Pancreas (tissue), 10 donors: ENCODE measurements at regions not wholly inside any gene's neighbourhood (a gene's known extent, or its start where the extent isn't known, plus 50 kb on each side); places are given as distances from the start of the nearest gene placed in this dataset.

Experiments
- ATAC-seq, 4 donors: fragments of 200-7000 bp; cut with Tn5 transposase; one replicate each; pipeline versions ENCODE4 v1.8.0 to v1.9.1; 2020; ENCODE audit warnings: mild to moderate bottlenecking in 4 of 4, moderate library complexity in 4 of 4
- DNase-seq, 6 donors: peaks; one replicate each; pipeline ENCODE4 v3.0.0-alpha.2; 2020
- FAIRE-seq: peaks from 2 replicates; lab custom pipeline; 2012; peaks lifted over from hg19 to GRCh38; lab: Jason Lieb, UNC
- H3K27ac ChIP-seq, 4 donors: fragments of 200-600 bp; sonication (generic); 1 replicate in 3 of 4; 2 replicates in 1 of 4; pipeline versions ENCODE4 v1.5.0 to v1.8.0; 2020
- H3K27me3 ChIP-seq, 4 donors: fragments of 200-600 bp; one replicate each; pipeline ENCODE4 v1.8.0; 2021
- H3K36me3 ChIP-seq, 3 donors: fragments of 200-600 bp; sonication (generic) in 1 of 3; one replicate each; pipeline versions ENCODE4 v1.5.0 to v1.8.0; 2020 to 2021
- H3K4me1 ChIP-seq, 3 donors: fragments of 200-600 bp; one replicate each; pipeline ENCODE4 v1.8.0; 2021
- H3K4me3 ChIP-seq, 4 donors: fragments of 200-600 bp; sonication (generic) in 2 of 4; one replicate each; pipeline versions ENCODE4 v1.5.0 to v1.8.0; 2020 to 2021
- H3K9me3 ChIP-seq, 4 donors: fragments of 200-600 bp; one replicate each; pipeline ENCODE4 v1.8.0; 2021
- WGBS, 2 donors: extraction: QIAGEN DNeasy Blood & Tissue Kit; methylation state at CpG; one replicate each; pipeline ENCODE4 v1.1.7; 2013; 5-methylcytosine and 5-hydroxymethylcytosine counted together
- intact Hi-C, 3 donors: fragments of 100-400 bp; cut with DNase I; formaldehyde crosslinking; loops; one replicate each; pipeline versions ENCODE4 v1.11.1 to v1.14.2; 2022
- TF ChIP-seq, protein P1 (sequence below), 4 donors: fragments of 200-600 bp; sonication (generic) in 3 of 4; IDR thresholded peaks; one replicate each; pipeline versions ENCODE4 v1.5.0 to v1.8.0; 2021; ENCODE audit warnings: antibody characterized with exemption in 4 of 4
- donor health status: healthy with polysubstance abuse.
- donor health status: DM: no; HTN: no; CAD: no; lungs with moderate emphysema.
- donor health status: DM: no; HTN: no; CAD: no.
- donor health status: control.
- donor health status: control.
- donor health status: Bipolar disorder and iron deficiency.
- donor health status: DM: yes; HTN: yes; CAD: no.
- donor health status: DM: no; HTN: no; CAD: no.
- donor health status: DM: no; HTN: no; CAD: no.
- donor health status: DM: yes; HTN: yes; CAD: no.

DNA sequence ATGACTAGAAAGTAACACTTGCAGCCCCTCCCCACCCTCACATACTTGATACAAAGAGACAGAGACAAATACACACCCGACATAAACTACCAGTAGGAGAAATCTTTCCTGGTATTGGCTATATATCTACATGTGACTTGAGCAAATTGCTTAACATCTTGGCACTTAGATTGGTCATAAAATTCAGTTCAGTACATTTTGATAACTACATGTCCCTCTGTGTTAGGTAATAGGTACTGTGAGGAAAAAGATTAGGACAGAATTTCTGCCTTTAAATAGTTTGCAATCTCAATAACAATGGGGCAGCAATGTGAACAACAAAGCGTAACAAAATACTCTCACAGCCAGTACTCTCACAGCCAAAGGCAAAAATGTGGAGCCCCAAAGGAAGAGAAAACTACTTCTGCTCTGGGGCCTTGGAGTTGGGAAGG is 670.0 kb upstream of the ACVR2A start:
- Histone ChIP-seq H3K27me3 (no peaks in the 10 kb centered on the region), H3K36me3 (no peaks in the 10 kb centered on the region), H3K27ac (no peak overlapping the region), H3K9me3 (no peaks in the 10 kb centered on the region), H3K4me3 (no peak overlapping the region), H3K4me1 (no peaks in the 10 kb centered on the region)
- no peak for ATAC-seq
- WGBS, 2 donors, result 64 to 75% methylated on average over 2 of the region's 2 CpGs
- TF ChIP-seq, protein P1, sequence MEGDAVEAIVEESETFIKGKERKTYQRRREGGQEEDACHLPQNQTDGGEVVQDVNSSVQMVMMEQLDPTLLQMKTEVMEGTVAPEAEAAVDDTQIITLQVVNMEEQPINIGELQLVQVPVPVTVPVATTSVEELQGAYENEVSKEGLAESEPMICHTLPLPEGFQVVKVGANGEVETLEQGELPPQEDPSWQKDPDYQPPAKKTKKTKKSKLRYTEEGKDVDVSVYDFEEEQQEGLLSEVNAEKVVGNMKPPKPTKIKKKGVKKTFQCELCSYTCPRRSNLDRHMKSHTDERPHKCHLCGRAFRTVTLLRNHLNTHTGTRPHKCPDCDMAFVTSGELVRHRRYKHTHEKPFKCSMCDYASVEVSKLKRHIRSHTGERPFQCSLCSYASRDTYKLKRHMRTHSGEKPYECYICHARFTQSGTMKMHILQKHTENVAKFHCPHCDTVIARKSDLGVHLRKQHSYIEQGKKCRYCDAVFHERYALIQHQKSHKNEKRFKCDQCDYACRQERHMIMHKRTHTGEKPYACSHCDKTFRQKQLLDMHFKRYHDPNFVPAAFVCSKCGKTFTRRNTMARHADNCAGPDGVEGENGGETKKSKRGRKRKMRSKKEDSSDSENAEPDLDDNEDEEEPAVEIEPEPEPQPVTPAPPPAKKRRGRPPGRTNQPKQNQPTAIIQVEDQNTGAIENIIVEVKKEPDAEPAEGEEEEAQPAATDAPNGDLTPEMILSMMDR (IDR thresholded peaks at IDR 0.05), result no peak
- no peak for DNase-seq
- intact Hi-C loops, result no loop called here
- no peak for FAIRE-seq

DNA sequence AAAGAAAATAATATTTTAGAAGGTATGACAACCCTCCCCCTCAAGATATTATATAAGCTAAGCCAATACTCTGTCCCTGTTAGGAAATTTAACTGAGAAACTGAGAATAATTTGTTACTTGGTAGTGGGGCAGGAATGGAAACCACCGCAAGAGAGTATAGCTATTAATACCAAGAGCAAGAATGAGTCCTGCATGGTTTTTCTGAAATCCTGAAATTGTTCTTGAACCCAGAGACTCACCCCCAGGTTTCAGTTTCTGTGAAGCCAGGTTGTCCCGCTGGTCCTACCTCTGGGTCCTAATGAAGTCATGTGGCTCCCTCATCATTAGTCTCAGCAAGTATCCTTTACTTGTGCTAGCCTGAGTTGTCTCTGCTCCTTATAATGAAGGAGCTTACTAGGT is 671.0 kb upstream of the ACVR2A start:
- no peak for FAIRE-seq
- 90 to 92% methylated on average over 2 of the region's 2 CpGs for WGBS, 2 donors
- TF ChIP-seq, protein P1 (IDR thresholded peaks at IDR 0.05), result no peak
- no peaks in the 10 kb centered on the region for H3K4me1 ChIP-seq
- H3K27me3 ChIP-seq, result no peaks in the 10 kb centered on the region
- H3K9me3 ChIP-seq, result no peaks in the 10 kb centered on the region
- H3K4me3 ChIP-seq, result no peak overlapping the region
- intact Hi-C loops, result no loop called here
- no peak for ATAC-seq
- no peaks in the 10 kb centered on the region for H3K36me3 ChIP-seq
- H3K27ac ChIP-seq, result no peak overlapping the region
- no peak for DNase-seq

DNA sequence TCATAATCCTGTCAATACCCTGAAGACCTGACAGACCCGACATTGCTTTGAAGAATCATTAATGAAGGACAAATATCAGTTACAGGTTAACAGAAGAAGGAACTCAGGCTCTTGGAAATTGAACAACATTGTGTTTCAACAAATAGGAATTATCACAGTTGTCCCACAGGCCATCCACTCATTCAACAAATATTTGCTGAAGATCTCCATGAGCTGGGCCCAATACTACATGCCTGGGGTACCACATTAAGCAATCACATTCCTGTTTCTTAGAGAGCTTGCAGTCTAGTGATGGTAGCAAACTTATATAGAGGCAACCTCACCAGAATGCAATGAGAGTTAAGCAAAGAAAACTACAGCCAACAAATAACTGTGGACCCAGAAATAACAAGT is 671.6 kb upstream of the ACVR2A start:
- FAIRE-seq (no peak), ATAC-seq (no peak)
- no peaks in the 10 kb centered on the region for H3K36me3 ChIP-seq

DNA sequence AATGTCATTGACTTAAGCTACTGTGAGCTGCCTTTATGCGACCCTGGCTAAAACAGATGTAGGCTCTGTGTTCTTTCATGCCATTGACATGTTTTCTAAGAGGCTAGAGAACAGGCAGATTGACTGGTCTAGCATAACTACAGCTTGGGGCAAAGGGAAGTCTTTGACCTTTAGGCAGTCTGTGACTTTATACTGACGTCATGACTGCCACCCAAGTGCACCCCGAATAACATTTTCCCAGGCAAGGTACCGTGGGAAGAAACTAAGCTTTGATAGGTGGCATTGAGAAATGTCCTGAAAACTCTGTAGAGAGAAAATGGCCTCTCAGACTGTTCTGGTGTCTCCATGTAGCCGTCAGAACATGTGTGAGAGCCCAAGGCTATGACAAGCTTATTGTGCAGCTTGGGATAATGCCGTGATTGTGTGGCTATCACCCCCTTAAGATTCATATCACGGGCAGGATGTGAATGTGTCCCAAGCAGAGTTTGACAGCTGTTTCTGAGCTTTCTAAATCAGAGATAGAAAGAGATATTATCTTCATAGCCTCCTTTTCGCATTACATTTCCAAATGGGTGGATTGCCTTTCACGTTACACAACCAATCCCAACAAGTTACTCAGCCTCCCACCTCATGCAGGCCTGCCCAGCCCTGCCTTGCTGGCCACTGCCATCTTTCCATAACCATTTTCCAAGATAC is 672.2 kb upstream of the ACVR2A start:
- Histone ChIP-seq H3K4me1 (no peaks in the 10 kb centered on the region), H3K27me3 (no peaks in the 10 kb centered on the region), H3K9me3 (no peaks in the 10 kb centered on the region), H3K4me3 (no peak overlapping the region), H3K36me3 (no peaks in the 10 kb centered on the region), H3K27ac (no peak overlapping the region)
- no peak for FAIRE-seq
- no peak for ATAC-seq
- intact Hi-C loops, result no loop called here
- TF ChIP-seq, protein P1 (IDR thresholded peaks at IDR 0.05), result no peak
- WGBS, 2 donors, result 66 to 77% methylated on average over 9 of the region's 9 CpGs
- no peak for DNase-seq

More for the DNA sequence above, 671.6 kb upstream of the ACVR2A start:
- no peaks in the 10 kb centered on the region for H3K27me3 ChIP-seq
- no peak overlapping the region for H3K4me3 ChIP-seq
- H3K9me3 ChIP-seq, result no peaks in the 10 kb centered on the region
- no peaks in the 10 kb centered on the region for H3K4me1 ChIP-seq
- no peak overlapping the region for H3K27ac ChIP-seq
- TF ChIP-seq, protein P1 (IDR thresholded peaks at IDR 0.05), result no peak
- intact Hi-C loops, result no loop called here
- WGBS, 2 donors, result 16% methylated on average over 1 of the region's 1 CpG
- no peak for DNase-seq

DNA sequence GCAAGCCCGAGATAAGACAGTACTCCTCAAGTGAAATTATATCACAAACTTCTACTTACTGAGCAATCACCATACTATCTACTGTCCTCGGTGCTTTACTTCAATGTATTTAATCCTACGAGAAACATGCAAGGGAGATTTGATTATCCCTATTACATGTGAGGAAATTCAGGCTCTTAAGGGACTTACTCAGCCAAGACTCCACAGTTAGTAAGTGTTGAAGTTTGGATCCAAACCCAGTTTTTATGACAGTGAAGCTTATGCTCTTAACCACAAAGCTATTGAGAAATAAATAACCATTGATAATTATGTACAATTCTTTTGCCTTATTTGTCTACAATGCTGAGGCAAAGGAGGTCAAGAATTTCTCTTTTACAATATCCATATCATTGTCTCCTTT is 672.9 kb upstream of the ACVR2A start:
- no peak for ATAC-seq

More for the DNA sequence above, 672.9 kb upstream of the ACVR2A start:
- Histone ChIP-seq H3K4me3 (no peak overlapping the region), H3K27ac (no peak overlapping the region), H3K36me3 (no peaks in the 10 kb centered on the region), H3K27me3 (no peaks in the 10 kb centered on the region), H3K4me1 (no peaks in the 10 kb centered on the region), H3K9me3 (no peaks in the 10 kb centered on the region)
- TF ChIP-seq, protein P1 (IDR thresholded peaks at IDR 0.05), result no peak
- 55 to 63% methylated on average over 3 of the region's 3 CpGs for WGBS, 2 donors
- DNase-seq (no peak), FAIRE-seq (no peak)
- intact Hi-C loops, result no loop called here
